ENCODE measurements at regions not wholly inside any gene's neighbourhood (a gene's known extent, or its start where the extent isn't known, plus 50 kb on each side); places are given as distances from the start of the nearest gene placed in this dataset.

GRCh38 chr5:3801967-3802366 lies 206.3 kb downstream of the IRX1 start:
- intact Hi-C loops (cut with micrococcal nuclease), result no loop called here
- DNase-seq (no peak), ATAC-seq (no peak)

- DNase-seq, result no peak
- ATAC-seq, result no peak
- intact Hi-C loops (cut with micrococcal nuclease), result no loop called here
Measured at GRCh38 chr5:3809455-3809854, 213.8 kb downstream of the IRX1 start.

GRCh38 chr5:3811116-3811515 lies 215.5 kb downstream of the IRX1 start:
- DNase-seq (no peak), ATAC-seq (no peak)
- intact Hi-C loops (cut with micrococcal nuclease), result no loop called here

- intact Hi-C loops (cut with micrococcal nuclease), result no loop called here
Measured at GRCh38 chr5:3818624-3819023, 223.0 kb downstream of the IRX1 start.

GRCh38 chr5:3825531-3826451 lies 230.2 kb downstream of the IRX1 start:
- intact Hi-C loops (cut with micrococcal nuclease), result no loop called here
- peak; percentile 53 for ATAC-seq
- DNase-seq, result no peak

More at GRCh38 chr5:3818624-3819023, 223.0 kb downstream of the IRX1 start:
- no peak for ATAC-seq
- DNase-seq, result no peak

- ATAC-seq, result peak; percentile 45
- intact Hi-C loops (cut with micrococcal nuclease), result no loop called here
- no peak for DNase-seq
Measured at GRCh38 chr5:3827624-3828023, 232.0 kb downstream of the IRX1 start.

GRCh38 chr5:3828761-3829160 lies 233.1 kb downstream of the IRX1 start:
- DNase-seq (no peak), ATAC-seq (no peak)
- intact Hi-C loops (cut with micrococcal nuclease), result no loop called here

- ATAC-seq (no peak), DNase-seq (no peak)
- intact Hi-C loops (cut with micrococcal nuclease), result no loop called here
Measured at GRCh38 chr5:3833566-3833965, 237.9 kb downstream of the IRX1 start.

GRCh38 chr5:3835811-3836210 lies 240.2 kb downstream of the IRX1 start:
- ATAC-seq (no peak), DNase-seq (no peak)
- intact Hi-C loops (cut with micrococcal nuclease), result no loop called here

- intact Hi-C loops (cut with micrococcal nuclease), result no loop called here
- ATAC-seq (no peak), DNase-seq (no peak)
Measured at GRCh38 chr5:3836528-3836927, 240.9 kb downstream of the IRX1 start.

GRCh38 chr5:3837506-3837905 lies 241.9 kb downstream of the IRX1 start:
- intact Hi-C loops (cut with micrococcal nuclease), result no loop called here
- DNase-seq, result no peak
- no peak for ATAC-seq

- intact Hi-C loops (cut with micrococcal nuclease), result no loop called here
- DNase-seq (no peak), ATAC-seq (no peak)
Measured at GRCh38 chr5:3839151-3839550, 243.5 kb downstream of the IRX1 start.

- intact Hi-C loops (cut with micrococcal nuclease), result no loop called here
- ATAC-seq (no peak), DNase-seq (no peak)
Measured at GRCh38 chr5:3842591-3842990, 247.0 kb downstream of the IRX1 start.

- intact Hi-C loops (cut with micrococcal nuclease), result no loop called here
- ATAC-seq (no peak), DNase-seq (no peak)
Measured at GRCh38 chr5:3843706-3844105, 248.1 kb downstream of the IRX1 start.

- DNase-seq (no peak), ATAC-seq (no peak)
Measured at GRCh38 chr5:3844266-3844665, 248.6 kb downstream of the IRX1 start.

GRCh38 chr5:3845230-3845629 lies 249.6 kb downstream of the IRX1 start:
- DNase-seq (no peak), ATAC-seq (no peak)
- intact Hi-C loops (cut with micrococcal nuclease), result no loop called here

More at GRCh38 chr5:3844266-3844665, 248.6 kb downstream of the IRX1 start:
- intact Hi-C loops (cut with micrococcal nuclease), result no loop called here

GRCh38 chr5:3852161-3852916 lies 256.7 kb downstream of the IRX1 start:
- ATAC-seq (no peak), DNase-seq (no peak)
- intact Hi-C loops (cut with micrococcal nuclease), result no loop called here

GRCh38 chr5:3853362-3853761 lies 257.7 kb downstream of the IRX1 start:
- peak; percentile 86 for ATAC-seq
- DNase-seq, result no peak
- intact Hi-C loops (cut with micrococcal nuclease), result no loop called here

- intact Hi-C loops (cut with micrococcal nuclease), result no loop called here
- ATAC-seq (peak; percentile 96), DNase-seq (peak; percentile 77)
Measured at GRCh38 chr5:3854188-3854821, 258.7 kb downstream of the IRX1 start.

- no peak for ATAC-seq
- DNase-seq, result no peak
- intact Hi-C loops (cut with micrococcal nuclease), result no loop called here
Measured at GRCh38 chr5:3856036-3856435, 260.4 kb downstream of the IRX1 start.
